Stimulated activated CD8-positive, alpha-beta memory T cell treated with anti-CD3 and anti-CD28 coated beads, Interleukin-15, amount 100 ng/mL, for 4 hours (primary cell): ENCODE measurements at regions not wholly inside any gene's neighbourhood (a gene's known extent, or its start where the extent isn't known, plus 50 kb on each side); places are given as distances from the start of the nearest gene placed in this dataset.
A peak's percentile ranks its signal among the peaks of the same experiment; 100 is the strongest.

Experiments used
- DNase-seq, 2 donors: peaks; one replicate each; pipeline ENCODE4 v3.0.0-alpha.2; 2020; ENCODE audit warnings: low read depth in 2 of 2

- DNase-seq, result peak; percentile 58 to 78
Observed at GRCh38 chr9:6703898-6704639, 53.7 kb upstream of the KDM4C start.

- DNase-seq, result no peak
Observed at GRCh38 chr9:6702707-6703106, 55.1 kb upstream of the KDM4C start.

- no peak for DNase-seq
Observed at GRCh38 chr9:6696178-6696577, 50.6 kb upstream of the GLDC start.

- DNase-seq, result no peak
Observed at GRCh38 chr9:6695121-6695814, 49.7 kb upstream of the GLDC start.
